ENCODE measurements at regions not wholly inside any gene's neighbourhood (a gene's known extent, or its start where the extent isn't known, plus 50 kb on each side); places are given as distances from the start of the nearest gene placed in this dataset.
A peak's percentile ranks its signal among the peaks of the same experiment; 100 is the strongest.

DNA sequence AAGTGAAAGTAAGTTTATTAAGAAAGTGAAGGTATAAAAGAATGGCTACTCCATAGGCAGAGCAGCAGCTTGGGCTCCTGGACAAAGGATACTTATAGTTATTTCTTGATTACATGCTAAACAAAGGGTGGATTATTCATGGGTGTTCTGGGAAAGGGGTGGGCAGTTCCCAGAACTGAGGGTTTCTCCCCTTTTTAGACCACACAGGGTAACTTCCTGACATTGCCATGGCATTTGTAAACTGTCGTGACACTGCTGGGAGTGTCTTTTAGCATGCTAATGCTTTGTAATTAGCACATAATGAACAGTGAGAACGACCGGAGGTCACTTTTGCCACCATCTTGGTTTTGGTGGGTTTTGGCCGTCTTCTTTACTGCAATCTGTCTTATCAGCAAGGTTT lies 557.6 kb downstream of the SPRY1 start:
- DNase-seq = no peak

DNA sequence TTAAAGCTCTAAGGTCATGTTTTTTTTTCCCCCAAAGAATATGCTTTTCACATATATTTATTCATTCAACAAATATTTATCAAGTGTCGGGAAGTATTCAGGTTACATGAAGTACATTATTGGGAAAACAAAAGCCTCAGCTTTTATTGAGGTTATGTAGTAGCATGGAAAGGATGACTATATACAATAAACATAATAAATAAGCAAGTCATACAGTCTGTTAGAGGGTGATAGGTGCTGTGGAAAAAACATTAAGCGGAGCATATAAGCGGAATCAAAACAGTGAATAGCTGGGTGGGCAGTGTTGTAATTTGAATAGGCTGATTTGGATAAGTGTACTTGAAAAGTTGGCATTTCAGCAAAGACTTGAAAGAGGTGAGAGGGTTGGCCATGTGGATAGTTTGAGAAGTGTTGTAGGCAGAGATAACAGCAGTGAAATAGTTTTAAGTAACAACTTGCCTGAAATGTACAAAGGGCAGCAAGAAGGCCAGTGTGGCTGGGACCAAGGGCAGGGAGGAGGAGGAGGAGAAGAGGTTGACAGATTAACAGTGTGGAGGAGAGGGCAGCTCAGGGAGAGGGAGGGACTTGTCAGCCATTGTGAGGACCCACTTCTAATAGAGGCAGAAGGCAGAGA lies 558.7 kb downstream of the SPRY1 start:
- no peak for DNase-seq

DNA sequence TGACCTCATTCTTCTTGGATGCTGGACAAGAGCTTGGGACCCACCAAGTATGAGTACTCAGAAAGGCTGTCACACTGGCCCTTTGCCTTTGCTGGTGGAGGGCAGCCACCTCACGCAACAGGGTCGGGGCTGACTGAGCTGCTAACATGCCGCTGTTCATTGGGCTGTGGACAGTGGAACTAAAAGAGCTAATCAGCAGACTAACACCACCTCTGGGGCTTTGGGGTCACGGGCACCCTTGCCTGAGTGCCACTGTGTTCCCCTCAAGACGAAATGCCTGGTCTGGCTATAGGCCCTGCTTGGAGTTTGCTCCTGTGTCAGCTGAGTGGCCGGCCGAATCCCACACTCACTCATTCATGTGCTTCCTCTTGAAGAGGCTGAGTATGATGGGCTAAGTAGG lies 559.6 kb downstream of the SPRY1 start:
- no peak for DNase-seq

GRCh38 chr4:123966990-123967769 lies 570.6 kb downstream of the SPRY1 start:
- no peak for DNase-seq

- DNase-seq = no peak
Measured at GRCh38 chr4:123972031-123972430, 575.4 kb downstream of the SPRY1 start.

GRCh38 chr4:123974386-123975149 lies 578.0 kb downstream of the SPRY1 start:
- no peak for DNase-seq

DNA sequence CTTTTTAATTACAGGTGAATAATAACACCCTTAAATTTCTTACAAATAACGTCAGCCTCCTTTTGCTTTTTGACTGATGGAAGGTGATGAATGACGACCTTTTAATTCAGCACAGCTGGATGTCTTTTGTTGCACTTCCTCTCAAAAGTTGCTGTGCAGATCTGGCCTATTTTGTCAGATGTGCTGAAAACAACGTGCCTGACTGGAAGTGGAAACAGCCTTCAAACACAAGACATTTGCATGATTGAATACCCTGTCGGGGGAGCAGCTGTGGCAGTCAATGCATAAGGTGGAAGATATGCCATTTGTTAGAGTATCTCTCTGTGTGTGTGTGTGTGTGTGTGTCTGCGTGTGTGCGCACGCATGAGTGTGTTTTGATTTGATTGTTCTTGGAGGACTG lies 579.7 kb downstream of the SPRY1 start:
- DNase-seq = no peak

DNA sequence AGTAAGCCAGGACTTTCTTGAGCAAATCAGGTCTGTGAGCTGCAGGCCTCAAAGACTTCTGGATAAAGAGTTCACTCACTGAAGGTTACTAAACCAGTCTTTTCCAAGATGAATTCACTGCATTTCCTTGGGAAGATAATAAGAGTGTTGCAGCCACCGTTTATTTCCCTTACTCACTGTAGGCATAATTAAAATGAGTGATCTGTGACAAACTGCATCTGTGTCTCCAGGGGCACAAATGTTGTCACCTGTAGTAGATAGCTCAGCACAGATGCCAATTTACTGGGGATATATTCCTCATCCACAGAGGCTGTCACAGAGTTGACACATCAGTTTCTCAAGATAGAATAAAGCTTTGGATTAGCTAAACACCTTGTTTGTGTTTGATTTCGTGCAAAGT lies 580.2 kb downstream of the SPRY1 start:
- DNase-seq = no peak

DNA sequence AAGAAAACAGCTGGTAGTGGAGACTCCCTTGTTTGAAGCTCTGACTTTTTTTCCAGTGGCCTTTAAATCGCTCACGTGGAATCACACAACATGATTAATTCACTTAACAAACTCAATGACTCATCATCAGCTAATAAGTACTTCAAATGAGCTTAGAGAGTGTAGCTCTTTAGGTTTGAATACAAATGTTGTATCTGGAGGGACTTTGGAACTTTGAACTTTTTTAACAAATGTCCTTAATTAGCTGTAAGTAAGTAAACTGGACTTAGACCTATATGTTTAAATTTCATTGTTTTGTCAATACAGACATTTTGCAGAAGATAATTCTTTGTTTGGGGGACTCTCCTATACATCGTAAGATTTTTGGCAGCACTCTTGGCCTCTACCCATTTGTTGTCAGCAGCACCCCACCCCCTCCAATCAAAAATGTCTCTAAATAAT lies 581.1 kb downstream of the SPRY1 start:
- no peak for DNase-seq

DNA sequence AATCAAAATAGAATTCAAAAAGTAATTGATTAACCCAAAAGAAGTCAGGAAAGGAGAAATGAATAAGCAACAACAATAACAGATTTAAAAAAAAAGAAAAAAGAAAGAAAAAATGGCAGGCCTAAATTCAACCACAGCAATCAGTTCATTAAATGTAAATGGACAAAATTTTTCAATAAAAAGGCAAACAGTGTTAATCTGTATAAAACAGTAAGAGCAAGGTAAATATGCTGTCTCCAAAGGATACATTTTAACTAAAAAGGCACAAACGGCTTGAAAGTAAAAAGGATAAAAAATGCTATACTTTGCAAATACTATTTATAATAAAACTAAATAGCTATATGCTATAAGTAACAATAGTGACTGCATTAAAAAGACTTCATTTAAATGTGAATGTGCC lies 582.0 kb downstream of the SPRY1 start:
- DNase-seq = no peak

GRCh38 chr4:123980736-123981300 lies 584.2 kb downstream of the SPRY1 start:
- DNase-seq = no peak

DNA sequence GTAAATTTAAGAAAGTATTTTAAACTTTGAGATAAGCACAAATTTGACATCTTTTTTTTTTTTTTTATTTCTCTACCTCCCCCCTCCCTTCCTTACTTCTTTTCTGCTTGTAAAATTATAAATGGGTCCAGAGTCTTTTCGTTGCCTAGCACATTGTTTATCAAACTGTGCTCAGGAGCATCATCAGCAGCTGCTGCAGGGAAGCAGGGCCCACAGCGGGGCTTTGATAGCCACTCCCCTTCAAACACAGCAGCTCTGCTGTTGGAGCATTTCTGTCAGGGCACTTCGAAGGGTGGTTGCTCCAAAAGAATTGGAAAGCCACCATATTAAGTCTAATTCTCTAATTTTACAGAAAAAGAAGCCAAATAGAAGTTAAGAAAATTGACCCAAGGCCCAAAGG lies 588.3 kb downstream of the SPRY1 start:
- DNase-seq = no peak

- no peak for DNase-seq
Measured at GRCh38 chr4:123986268-123986798, 589.7 kb downstream of the SPRY1 start.

GRCh38 chr4:123987408-123987807 lies 590.8 kb downstream of the SPRY1 start:
- DNase-seq = no peak

- DNase-seq = no peak
Measured at GRCh38 chr4:123990310-123990870, 593.8 kb downstream of the SPRY1 start.

- DNase-seq = no peak
Measured at GRCh38 chr4:123994917-123995316, 598.3 kb downstream of the SPRY1 start.

DNA sequence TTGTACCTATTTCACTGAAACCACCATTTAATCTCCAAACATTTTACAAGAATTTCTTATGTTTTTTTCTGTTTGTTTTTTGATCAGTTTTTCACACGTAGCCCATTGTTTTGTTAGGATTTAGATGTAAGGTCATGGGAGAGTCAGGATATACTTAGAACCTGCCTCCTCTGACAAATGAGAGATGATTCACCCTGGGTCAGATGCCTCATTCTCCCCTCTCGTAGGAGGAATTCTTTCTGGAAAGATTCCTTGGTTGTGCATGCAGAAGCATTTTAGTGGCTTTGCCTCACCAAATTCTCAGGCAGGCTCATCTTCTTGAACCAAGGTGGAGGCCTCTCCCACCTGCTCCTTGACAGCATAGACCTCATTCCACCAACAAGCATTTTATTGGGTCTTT lies 599.3 kb downstream of the SPRY1 start:
- DNase-seq = no peak

DNA sequence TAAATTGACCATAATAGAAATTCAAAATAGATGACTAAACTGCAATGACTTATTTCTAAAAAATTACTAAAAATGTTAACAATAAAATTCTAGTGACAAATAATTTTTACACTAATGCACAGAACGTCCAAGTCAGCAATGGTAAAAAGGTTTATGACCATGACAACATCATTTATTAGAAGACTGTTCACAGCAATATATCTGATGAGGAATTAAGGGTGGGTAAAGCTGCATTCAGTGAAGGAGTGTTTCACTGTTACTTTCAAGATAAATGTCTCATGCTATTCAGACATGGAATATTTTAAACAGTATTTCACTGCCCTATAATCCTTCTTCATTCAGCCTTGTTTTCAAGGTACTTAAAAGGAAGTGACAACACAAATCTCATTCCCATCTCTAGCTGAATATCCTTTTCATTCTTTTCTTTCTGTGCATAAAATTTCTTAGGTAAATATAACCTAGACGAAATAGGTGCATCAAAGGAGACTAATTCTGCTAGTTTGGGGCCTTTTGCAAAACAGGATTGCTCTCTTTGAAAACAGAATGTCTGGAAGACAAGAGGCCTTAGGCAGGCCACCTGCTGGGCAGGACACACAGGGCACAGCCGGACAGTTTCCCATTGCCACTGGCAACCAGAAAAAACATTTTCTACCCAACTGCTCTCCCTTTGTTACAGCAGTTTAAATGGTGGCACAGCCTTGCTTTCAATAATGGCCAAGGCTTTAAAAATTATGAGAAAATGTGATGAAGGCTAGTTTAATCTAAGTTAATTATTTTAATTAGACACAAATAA lies 600.3 kb downstream of the SPRY1 start:
- DNase-seq = no peak

DNA sequence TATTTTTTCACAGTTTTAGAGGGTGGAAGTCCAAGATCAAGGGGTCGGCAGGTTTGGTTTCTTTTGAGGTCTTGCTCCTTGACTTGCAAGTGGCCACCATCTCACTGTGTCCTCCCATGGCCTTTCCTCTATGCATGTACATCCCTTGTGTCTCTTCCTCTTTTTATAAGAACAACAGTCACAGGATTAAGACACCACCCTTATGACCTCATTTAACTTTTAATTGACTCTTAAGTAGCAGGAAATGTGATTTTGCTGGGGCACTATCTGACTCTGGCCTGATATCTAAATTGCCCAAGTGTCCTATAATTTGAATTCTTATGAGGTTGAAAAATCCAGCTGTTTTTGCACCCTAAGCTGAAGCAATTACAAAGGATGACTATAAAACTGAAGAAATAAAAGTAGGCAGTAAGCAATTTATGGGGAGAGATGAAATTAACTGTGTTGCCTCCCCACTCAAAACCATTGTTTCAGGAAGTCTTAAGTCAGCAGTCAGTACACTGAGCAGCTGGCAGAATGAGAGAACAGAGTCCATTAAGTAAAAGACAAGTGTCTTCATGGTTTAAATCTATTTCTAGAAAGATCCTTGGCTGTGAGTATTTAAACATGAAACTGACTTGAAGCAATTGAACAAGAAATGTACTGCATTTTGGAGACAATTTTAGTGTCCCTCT lies 601.3 kb downstream of the SPRY1 start:
- peak; percentile 58 to 63 for DNase-seq

- no peak for DNase-seq
Measured at GRCh38 chr4:124000233-124000632, 603.6 kb downstream of the SPRY1 start.

DNA sequence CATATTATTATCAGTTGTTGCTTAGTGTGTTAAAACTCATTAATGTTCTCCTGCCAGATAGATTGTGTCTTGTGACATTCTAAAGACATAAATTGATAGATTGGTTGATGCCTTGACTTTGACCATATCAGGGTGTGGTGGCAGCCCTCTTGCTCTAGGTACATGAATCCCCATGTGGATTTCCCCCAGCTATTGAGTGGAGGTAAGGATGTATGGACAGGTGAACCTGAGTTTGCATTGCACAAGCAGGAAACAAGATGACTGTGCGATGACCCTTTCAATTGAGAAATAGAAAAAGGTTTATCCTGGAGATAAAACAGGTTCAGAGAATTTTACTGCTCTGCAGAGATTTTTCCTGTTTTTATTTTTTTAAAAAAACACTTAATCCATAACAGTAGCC lies 619.2 kb downstream of the SPRY1 start:
- DNase-seq = no peak
